ENCODE measurements at regions not wholly inside any gene's neighbourhood (a gene's known extent, or its start where the extent isn't known, plus 50 kb on each side); places are given as distances from the start of the nearest gene placed in this dataset.

DNA sequence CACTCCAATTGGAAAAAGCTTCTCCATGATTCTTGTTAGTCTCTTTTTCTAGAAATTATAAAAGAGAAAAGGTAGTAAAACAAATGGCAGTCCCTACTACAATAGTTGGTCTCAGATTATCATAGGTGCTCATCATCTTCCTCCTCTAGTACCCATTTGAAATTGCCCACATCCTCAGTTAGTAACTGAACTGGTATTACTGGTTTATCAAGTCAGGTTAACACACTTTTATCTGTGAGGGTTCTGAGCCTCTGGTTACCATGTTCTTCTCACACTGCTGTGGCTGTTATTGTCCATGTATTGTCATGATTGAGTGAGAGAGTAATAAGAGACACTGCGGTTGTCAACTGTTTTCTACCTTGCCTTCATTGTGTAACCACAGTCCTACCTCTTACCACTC, 901.7 kb downstream of the TLE1 start:
- TF ChIP-seq, protein P1, sequence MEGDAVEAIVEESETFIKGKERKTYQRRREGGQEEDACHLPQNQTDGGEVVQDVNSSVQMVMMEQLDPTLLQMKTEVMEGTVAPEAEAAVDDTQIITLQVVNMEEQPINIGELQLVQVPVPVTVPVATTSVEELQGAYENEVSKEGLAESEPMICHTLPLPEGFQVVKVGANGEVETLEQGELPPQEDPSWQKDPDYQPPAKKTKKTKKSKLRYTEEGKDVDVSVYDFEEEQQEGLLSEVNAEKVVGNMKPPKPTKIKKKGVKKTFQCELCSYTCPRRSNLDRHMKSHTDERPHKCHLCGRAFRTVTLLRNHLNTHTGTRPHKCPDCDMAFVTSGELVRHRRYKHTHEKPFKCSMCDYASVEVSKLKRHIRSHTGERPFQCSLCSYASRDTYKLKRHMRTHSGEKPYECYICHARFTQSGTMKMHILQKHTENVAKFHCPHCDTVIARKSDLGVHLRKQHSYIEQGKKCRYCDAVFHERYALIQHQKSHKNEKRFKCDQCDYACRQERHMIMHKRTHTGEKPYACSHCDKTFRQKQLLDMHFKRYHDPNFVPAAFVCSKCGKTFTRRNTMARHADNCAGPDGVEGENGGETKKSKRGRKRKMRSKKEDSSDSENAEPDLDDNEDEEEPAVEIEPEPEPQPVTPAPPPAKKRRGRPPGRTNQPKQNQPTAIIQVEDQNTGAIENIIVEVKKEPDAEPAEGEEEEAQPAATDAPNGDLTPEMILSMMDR (IDR thresholded peaks at IDR 0.05), result no peak
- no peak for TF ChIP-seq POLR2A (IDR thresholded peaks at IDR 0.05; ENCODE audit: low read depth)
